Globus pallidus (tissue), 1 donor: ENCODE measurements at regions not wholly inside any gene's neighbourhood (a gene's known extent, or its start where the extent isn't known, plus 50 kb on each side); places are given as distances from the start of the nearest gene placed in this dataset.
"Not testable (repeated sequence)": the region's sequence is repeated elsewhere in the genome, so short reads cannot be mapped to it uniquely, and the experiment has no call there.

Experiments used
- DNase-seq: peaks from one replicate; pipeline ENCODE4 v3.0.0-alpha.2; 2015; ENCODE audit warnings: low spot score

DNA sequence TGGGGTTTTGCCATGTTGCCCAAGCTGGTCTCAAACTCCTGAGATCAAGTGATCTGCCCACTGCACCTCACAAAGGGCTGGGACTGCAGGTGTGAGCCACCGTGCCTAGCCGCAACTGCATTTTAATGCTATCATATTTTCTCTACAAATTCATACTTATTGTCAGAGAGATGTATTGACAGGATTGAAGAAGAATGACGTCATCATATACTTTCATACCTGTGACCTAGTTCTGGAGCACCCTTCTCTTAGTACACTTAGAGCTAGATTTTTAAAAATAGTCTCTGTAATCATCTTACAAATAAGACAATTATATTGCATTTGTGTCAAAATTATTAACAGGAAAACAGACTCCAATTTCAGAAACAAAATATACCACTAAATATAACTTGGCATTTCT lies 242.8 kb upstream of the PDZRN3 start:
- no peak for DNase-seq

GRCh38 chr3:73866846-73867245 lies 242.1 kb upstream of the PDZRN3 start:
- DNase-seq, result no peak

- DNase-seq, result no peak
Observed at GRCh38 chr3:73863546-73864079, 238.9 kb upstream of the PDZRN3 start.

DNA sequence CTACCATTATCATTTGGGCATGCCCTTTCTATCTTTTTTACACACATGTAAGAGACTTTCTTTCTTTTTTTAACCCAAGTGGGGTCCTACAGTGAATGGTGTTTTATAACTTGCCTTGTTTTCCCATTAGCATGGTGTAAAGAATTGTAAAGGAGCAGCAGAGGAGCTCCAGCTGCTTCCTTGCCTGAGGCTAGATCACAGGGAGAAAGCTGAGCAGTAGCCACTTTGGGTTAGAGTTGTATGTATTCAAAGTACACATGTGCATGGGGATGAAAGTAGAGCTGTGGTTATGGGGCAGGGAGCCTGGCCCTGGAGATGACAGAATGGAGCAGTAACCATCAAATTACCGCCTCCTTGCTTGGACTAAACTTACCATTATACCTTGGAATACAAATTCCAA lies 231.1 kb upstream of the PDZRN3 start:
- DNase-seq, result no peak

DNA sequence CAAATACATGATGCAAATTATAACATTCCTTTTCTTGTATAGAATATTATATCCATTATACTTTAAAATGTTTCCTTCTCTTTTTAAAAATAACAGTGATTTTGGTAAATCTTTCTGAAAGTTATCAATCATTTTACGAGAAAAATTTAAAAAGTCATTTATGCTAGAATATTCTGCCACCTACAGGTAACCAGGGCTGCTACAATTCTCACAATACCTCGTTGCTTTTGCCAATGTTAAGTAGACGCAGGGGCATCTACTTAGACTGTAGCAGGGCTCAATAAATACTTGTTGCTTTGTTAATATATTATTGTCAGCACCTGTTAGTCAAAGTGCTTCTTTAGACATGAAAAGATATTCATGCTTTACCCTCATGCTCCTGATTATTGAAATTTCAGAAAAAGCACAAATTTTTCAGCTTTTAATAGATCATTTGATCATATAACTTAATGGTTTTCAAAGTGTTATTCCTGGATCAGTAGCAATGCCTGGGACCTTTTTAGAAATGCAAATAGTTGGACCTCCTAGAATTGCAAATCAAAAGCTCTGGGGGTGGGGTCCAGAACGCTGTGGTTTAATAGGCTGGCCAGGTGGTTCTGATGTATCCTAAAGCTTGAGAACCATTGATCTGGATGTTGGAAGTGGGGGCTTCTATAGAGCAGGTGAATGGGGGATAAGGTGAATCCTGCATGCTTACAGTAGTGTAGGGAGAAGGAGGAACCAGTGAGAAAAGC lies 223.6 kb upstream of the PDZRN3 start:
- DNase-seq, result peak; percentile 23

DNA sequence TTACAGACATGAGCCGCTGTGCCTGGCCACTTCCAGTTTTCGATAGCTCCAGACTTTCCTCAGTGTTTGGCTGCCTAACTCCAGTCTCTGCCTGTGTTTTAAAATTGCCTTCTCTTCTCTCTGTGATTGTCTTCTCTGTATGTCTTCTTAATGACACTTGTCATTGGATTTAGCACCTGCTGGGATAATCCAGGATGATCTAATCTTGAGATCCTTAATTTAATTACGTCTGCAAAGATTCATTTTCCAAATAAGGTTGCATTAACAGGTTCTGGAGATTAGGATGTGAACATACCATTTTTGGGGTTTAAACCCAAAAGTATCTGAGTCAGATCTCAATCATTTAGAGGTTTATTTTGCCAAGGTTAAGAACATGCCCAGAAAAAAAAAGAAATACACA lies 222.2 kb upstream of the PDZRN3 start:
- no peak for DNase-seq

DNA sequence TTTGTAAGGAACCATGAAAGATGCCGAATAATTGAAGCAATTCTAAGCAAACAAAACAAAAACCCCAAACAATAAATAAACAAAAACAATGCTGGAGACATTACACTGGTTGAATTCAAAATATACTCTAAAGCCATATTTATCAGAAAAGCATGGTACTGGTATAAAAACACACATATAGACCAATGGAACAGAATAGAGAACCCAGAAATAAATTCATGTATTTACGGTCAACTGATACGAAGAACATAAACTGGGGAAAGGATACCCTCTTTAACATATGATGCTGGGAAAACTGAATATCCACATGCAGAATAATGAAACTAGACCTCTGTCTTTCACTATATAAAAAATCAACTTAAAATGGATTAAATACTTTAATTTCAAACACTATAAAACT lies 214.3 kb upstream of the PDZRN3 start:
- DNase-seq, result no peak

GRCh38 chr3:73835945-73836344 lies 211.2 kb upstream of the PDZRN3 start:
- DNase-seq, result no peak

GRCh38 chr3:73832426-73832825 lies 207.7 kb upstream of the PDZRN3 start:
- no peak for DNase-seq

DNA sequence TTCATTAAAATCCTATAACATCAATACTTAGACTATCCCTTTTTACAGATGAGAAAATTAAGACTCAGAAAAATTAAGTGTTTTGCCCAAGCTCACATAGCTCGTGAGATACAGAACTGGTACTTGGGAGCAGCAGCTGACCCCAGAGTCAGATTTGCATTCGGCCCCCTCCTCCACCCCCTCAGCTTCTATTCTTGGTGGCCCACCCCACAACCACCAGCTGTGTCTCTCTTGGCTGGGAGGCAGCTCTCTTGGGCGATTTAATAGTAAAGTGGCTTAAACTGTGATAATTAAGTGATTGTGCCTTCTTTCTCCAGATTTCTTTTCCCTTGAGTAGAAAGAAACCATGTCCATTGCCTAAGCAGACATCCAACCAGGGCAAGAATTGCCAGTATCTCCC lies 203.6 kb upstream of the PDZRN3 start:
- no peak for DNase-seq

DNA sequence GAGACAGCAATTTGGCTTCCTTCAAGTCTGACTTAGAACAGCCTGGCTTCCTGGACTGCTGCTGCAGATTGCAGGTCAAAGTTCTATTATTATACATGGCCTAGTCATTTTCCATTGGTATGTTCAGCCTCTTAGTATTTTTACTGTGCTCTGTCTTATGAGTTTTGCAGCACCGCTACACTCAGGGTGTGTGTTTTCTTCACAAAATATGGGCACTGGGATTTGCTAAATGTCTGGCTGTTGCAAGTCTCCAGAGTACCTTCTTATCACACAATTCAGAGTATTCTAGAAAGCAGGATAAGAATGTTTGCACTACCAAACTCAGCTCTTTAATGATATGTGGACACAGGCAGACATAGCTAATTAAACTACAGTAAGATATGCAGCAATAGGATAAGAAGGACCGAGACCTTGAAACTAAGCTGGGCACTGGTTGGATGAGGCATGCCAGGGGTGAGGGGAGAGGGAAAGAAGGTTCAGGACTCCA lies 203.0 kb upstream of the PDZRN3 start:
- no peak for DNase-seq

- no peak for DNase-seq
Observed at GRCh38 chr3:73827204-73827603, 202.5 kb upstream of the PDZRN3 start.

- DNase-seq, result not testable (repeated sequence)
Observed at GRCh38 chr3:73820896-73821295, 196.2 kb upstream of the PDZRN3 start.

DNA sequence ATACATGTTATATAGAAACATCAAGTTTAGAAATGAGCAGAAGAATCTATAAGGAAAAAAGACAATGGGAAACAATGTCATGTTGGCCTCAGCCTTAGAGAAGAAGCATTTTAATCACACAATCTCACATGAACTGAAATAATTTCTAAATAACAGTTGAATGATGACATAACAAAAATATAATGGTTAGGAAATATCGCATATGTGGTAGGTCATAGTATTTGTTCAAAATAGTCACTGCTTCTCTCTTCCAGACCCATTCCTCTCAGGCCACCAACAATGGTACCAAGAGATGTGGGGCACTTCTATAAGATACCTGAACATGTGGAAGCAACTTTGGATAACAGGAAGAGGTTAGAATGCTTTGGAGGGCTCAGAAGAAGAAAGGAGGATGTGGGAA lies 195.7 kb upstream of the PDZRN3 start:
- no peak for DNase-seq

DNA sequence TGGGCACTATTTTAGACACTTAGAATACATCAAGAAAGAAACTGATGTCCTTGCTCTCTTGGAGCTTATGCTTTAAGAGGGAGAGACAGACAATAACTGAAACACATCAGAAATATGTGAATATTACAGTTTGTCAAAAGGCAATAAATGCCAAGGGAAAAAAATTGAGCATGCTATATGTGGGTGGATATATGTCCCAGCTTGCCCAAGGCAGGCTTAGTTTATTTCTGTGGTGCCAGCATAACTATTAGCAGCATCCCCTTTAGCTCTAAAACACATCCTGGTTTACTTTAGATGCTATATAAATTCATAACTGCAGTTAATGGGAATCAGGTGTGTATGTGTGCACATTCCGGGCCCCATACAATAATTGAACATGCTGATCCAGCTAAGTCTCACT lies 191.2 kb upstream of the PDZRN3 start:
- no peak for DNase-seq

DNA sequence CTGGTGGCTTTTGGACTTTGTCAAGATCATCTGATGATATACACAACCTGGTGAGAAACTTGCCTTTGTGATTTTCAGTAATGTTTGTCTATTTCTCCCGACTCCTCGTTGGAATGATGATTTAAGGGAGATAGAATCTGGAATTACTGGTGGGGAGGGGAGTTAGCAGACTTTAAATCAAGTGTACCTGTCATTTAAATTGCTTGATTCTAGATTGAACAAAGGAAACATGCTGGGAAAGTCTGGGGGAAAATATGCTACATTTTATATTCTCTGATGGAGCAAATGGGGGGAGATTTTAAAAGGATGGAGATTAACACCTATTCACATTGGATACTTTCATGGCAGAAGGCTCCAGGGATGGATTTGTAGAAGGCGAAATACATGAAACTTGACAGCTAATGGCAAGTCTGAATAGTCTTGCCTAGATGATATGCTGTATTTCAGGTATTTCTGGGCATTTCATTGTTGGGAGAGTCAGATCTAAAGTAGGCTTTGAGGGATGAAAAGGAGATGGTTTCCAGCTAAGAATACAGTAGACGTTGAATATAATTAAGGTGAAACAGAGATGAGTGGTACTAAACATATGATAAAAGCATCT lies 189.1 kb upstream of the PDZRN3 start:
- no peak for DNase-seq

- DNase-seq, result no peak
Observed at GRCh38 chr3:73813291-73813690, 188.6 kb upstream of the PDZRN3 start.

DNA sequence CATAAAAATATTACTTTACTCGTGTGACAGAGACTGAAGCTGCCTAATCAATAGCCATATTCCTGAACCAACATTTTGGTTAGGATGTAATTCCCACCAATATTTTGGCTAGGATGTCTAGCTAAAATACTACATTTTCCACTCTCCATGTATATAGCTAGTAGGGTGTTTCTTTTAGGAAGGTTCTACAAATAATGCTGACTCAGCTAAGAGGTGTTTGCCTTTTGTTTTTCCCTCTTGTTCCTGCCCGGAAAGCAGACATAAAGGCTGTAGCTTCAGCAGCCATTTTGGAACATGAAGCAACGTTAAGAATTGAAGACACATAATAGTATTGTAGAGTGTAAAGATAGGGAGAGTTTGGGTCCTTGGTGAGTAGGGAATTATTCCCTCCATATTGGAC lies 187.3 kb upstream of the PDZRN3 start:
- DNase-seq, result no peak

- DNase-seq, result no peak
Observed at GRCh38 chr3:73808862-73809509, 184.2 kb upstream of the PDZRN3 start.

- DNase-seq, result peak; percentile 15
Observed at GRCh38 chr3:73805435-73805834, 180.7 kb upstream of the PDZRN3 start.

DNA sequence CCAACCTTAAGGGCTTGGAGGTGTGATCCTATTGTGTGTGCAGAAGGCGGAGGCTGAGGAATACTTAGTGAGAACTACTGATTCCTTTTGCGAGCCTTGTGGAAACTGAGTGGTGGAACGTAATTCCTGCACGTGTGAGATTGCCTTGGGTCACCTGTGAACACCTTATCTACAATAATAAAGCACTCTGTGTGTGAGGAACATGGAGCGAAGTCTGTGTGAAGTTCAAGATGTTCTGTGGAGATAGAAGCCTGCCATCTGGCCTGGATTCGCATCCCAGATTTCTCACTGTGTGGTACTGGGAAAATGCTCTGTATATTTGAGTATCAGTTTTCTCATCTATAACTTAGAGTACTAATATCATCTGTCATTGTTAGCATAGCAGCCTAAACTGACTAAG lies 179.5 kb upstream of the PDZRN3 start:
- DNase-seq, result no peak

DNA sequence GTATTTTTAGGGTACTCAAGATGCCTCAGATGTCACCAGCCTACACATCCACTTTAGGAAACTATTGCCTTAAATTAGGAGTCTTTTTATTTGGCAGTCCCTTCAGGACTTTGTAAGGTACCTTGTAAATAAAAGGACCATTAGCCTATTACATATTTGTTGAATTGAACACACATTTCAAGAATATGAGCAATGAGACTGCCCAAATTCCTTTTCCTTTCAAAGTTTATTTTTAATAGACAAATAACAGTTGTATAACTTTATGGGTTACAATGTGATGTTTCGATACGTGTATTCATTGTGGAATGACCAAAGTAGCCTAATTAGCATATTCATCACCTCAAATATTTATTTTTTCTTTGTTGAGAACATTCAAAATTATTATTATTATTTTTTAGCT lies 176.7 kb upstream of the PDZRN3 start:
- no peak for DNase-seq

GRCh38 chr3:73797311-73797710 lies 172.6 kb upstream of the PDZRN3 start:
- DNase-seq, result no peak
